SK-N-SH (cell line): ENCODE measurements at regions not wholly inside any gene's neighbourhood (a gene's known extent, or its start where the extent isn't known, plus 50 kb on each side); places are given as distances from the start of the nearest gene placed in this dataset.
A peak's percentile ranks its signal among the peaks of the same experiment; 100 is the strongest.

Source experiments
- CTCF ChIP-seq: fragments of 200-600 bp; sonication (generic); IDR thresholded peaks from 2 replicates; pipeline ENCODE4 v1.6.1; 2017; ENCODE audit warnings: antibody characterized with exemption, mild to moderate bottlenecking, moderate library complexity
- ELF1 ChIP-seq: IDR thresholded peaks from 2 replicates; pipeline ENCODE4 v1.4.0; 2012
- PBX3 ChIP-seq: IDR thresholded peaks from 2 replicates; pipeline ENCODE4; 2012
- POLR2AphosphoS5 ChIP-seq: IDR thresholded peaks from 2 replicates; pipeline ENCODE4 v1.6.1; 2012; ENCODE audit warnings: low read depth, low read length
- TAF1 ChIP-seq: IDR thresholded peaks from 2 replicates; pipeline ENCODE4 v1.6.1; 2012; ENCODE audit warnings: low read depth, mild to moderate bottlenecking, low read length, moderate library complexity, borderline replicate concordance

GRCh38 chr10:55989188-55989587 is 371.9 kb downstream of the ZWINT start:
- TF ChIP-seq CTCF (peak; percentile 23), POLR2AphosphoS5 (no peak), TAF1 (no peak), PBX3 (no peak), ELF1 (no peak)
